Posterior vena cava (tissue), 2 donors: ENCODE measurements at regions not wholly inside any gene's neighbourhood (a gene's known extent, or its start where the extent isn't known, plus 50 kb on each side); places are given as distances from the start of the nearest gene placed in this dataset.

ENCODE experiments used
- DNase-seq: peaks from one replicate; pipeline ENCODE4 v3.0.0-alpha.2; 2020; ENCODE audit warnings: low spot score
- intact Hi-C, 2 donors: fragments of 100-400 bp; cut with DNase I; formaldehyde crosslinking; loops; one replicate each; pipeline versions ENCODE4 v1.14.1 to v1.14.2; 2022 to 2023
- donor health status: DM: yes; HTN: yes; CAD: no.
- donor health status: DM: yes; HTN: yes; CAD: no.

GRCh38 chr7:84477786-84478478, 283.3 kb upstream of the SEMA3A start:
- DNase-seq: no peak
- intact Hi-C loops: no loop called here

GRCh38 chr7:84474436-84474835, 279.8 kb upstream of the SEMA3A start:
- intact Hi-C loops: no loop called here
- DNase-seq: no peak

- no peak for DNase-seq
- intact Hi-C loops: no loop called here
These were observed 277.0 kb upstream of the SEMA3A start for GRCh38 chr7:84471576-84471975.

- no peak for DNase-seq
- intact Hi-C loops: no loop called here
These were observed 274.4 kb upstream of the SEMA3A start for GRCh38 chr7:84469034-84469433.

DNA sequence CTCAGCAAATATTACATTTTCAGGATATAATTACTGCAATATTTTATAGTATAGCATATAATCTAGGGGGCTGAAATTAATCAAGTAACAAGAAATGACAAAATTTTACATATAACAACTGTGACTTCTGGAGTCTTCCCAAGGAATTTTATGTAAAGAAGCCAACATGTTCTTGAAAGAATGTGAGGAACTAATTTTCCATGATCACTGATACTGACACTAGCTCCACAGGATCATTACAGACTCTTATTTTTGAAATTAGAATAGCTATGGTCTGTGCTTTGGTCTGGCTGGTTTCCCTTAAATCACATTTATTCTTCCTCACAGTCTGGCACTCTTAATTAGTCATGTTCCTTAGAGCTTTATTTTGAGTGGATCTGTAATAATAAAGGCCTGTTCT, 267.7 kb upstream of the SEMA3A start:
- intact Hi-C loops: no loop called here
- no peak for DNase-seq

DNA sequence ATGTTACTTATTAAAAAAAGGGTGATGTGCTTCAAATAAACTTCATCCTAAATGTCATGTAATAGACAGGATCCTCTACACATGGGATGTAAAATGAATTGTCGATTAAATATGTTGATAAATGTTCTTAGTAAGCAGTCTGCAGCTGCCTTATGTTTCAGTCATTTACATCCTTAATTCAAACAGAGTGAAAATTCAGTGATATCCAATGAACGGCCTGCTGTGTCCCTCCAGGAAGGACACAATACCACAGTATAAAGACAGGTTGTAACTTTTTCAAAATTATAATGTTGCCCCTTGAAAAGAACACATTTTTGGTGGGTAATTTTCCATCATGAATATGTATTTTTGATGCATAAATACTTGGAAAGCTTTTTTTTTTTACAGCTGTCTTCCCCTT, 266.5 kb upstream of the SEMA3A start:
- DNase-seq: no peak
- intact Hi-C loops: no loop called here

DNA sequence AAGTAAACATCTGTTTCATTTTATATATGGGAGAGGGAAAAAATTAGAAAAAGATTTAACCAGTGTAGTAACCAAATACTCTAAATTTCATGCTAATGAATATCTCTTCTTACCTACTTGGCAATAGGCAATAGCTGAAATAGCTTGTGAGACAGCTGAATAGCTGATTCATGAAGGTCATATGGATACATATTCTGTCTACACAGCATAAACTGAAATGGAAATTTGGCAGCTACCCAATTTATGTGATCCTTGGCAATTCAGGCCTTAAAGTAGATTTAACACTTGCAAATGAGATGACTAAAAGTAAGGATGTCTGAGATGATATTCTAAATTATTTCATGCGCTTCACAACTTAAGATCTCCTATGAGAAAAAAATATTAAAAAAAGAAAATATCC, 261.2 kb upstream of the SEMA3A start:
- DNase-seq: no peak
- intact Hi-C loops: loop anchor here in 1 of 2 donors (10.0 kb wide), 1 partner anchor 481 kb away; no protein-coding TSS in a partner anchor

DNA sequence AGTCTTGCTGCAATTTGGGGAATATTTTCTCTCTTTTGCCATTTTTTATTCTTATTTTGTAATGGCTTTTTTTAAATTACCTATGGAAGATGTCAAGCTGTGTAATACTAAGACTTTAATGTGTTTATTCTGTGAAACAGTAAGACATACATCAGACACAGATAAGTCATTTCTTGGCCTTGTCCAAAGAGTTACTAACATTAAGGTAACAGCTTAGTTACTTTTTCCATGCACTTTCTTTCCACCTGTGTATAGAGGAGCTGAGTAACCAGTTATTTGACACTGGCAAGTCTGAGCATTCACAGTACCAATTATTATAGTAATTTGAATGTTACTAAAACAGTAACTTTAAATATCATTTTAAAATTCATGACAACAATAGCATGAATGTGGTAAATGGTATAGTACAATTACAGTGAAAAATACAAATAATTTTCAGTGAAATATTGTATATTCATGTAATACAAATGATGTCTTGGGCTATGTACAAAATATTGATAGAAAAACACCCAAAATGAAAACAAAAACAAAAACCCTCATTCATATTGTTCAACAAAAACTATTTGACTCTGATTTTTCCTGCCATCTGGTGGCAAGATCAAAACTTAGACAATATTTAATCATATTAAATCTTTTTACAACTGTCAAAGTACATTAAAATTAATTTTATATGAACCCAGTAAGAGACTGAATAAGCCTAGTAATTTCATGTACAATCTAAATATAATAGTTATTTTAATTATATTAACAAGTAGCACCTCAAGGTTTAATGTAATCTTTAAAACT, 259.8 kb upstream of the SEMA3A start:
- intact Hi-C loops: loop anchor here in 1 of 2 donors (10.0 kb wide), 1 partner anchor 480 kb away; no protein-coding TSS in a partner anchor
- no peak for DNase-seq

DNA sequence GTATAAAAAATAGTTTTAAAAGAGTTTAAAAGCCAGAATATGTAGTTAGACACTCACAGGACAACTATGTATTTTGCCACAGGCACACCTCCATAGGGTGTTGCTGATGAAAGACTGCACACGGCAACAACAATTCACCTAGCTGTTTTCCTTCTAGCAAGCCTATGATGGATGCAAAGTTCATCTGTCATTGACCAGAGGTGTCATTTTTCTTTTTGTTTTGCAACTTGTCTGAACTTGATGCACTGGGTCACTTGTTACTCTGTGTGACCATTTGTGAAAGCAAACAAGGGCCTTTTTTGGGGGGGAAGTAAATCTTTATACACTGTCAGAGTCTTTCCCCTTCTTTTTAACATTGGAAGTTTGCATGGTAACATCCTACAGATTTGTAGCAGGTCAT, 258.0 kb upstream of the SEMA3A start:
- no peak for DNase-seq
- intact Hi-C loops: loop anchor here in 1 of 2 donors (10.0 kb wide), 1 partner anchor 478 kb away; no protein-coding TSS in a partner anchor

GRCh38 chr7:84450772-84451171, 256.2 kb upstream of the SEMA3A start:
- intact Hi-C loops: loop anchor here in 1 of 2 donors (10.0 kb wide), 1 partner anchor 476 kb away; no protein-coding TSS in a partner anchor

GRCh38 chr7:84447636-84448293, 253.2 kb upstream of the SEMA3A start:
- intact Hi-C loops: no loop called here

More at GRCh38 chr7:84450772-84451171, 256.2 kb upstream of the SEMA3A start:
- DNase-seq: no peak

GRCh38 chr7:84446991-84447480, 252.4 kb upstream of the SEMA3A start:
- peak; percentile 62 for DNase-seq
- intact Hi-C loops: no loop called here

More at GRCh38 chr7:84447636-84448293, 253.2 kb upstream of the SEMA3A start:
- peak; percentile 58 for DNase-seq

GRCh38 chr7:84425702-84426259, 231.2 kb upstream of the SEMA3A start:
- no peak for DNase-seq
- intact Hi-C loops: no loop called here

DNA sequence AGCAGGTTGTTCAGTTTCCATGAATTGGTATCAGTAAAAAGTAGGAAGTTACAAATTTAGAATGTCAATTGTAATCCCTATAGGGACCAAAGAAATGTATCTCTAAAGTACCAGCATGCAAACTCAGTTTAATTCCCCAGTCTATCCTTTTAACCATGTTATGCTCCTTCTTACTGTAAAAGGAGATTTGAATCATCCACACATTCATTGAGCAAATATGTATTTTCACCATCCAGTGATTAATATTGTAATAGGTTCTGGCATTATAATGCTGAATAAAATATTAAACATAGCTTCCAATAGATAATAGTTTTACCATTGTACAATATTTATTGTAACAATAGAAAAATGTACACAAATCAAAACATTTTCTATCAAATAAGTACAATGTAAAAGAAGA, 228.2 kb upstream of the SEMA3A start:
- intact Hi-C loops: no loop called here

DNA sequence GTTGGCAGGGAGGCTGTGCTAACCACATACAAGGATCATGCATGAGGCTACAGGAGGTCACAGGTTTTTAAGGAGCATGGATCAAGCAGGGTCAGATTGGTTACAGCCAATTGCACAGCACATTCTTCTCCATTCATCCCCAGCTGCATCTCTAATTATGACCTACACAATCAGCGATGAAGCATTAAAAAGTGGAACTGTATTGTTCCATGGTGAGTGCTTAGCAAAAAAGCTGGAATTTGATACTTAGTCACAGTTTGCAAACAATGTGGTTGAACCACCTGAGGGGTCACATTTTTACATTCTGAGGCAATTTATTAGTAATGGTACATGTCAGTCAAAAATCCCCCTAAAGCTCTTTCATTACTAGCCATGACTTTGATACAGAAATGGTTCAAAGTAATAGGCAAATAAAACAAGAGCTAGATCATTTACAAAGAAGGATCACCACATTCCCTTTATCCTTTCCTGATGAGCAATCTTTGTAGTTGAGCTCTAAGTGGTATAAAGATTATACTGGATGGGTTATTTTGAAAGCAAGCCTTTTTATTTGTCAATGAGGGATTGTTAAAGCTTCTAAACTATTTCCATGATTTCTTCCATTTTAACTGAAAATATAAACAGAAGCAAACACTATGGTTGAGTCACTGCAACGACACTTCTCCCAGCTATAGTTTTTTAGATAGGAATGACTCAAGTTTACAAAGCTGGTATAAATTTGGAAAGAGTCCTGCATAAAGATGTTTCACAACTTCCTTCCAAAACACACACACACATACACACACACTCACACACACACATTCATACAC, 217.8 kb upstream of the SEMA3A start:
- DNase-seq: no peak
- intact Hi-C loops: no loop called here

More for the DNA sequence above, 228.2 kb upstream of the SEMA3A start:
- no peak for DNase-seq

DNA sequence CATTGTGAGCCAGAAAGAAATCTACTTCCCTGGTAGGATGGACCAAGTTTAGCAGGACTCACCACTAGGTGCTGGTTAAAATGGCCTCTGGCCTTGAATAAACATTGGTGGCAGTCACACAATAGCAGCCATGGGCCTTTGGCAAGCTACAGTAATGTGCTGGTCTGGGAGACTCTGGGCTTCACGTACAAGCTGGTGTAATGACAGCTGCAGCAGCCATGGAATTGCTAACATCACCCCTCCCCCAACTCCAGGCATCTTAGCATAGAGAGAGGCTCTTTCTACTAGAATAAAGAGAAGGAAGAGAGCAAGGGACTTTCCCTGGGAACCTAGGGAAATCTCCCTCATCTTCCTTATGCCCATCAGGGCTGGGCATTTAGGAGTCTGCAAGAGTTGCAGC, 205.1 kb upstream of the SEMA3A start:
- intact Hi-C loops: no loop called here
- no peak for DNase-seq

GRCh38 chr7:84394219-84394618, 199.6 kb upstream of the SEMA3A start:
- intact Hi-C loops: no loop called here
- DNase-seq: no peak

- intact Hi-C loops: no loop called here
- no peak for DNase-seq
These were observed 199.2 kb upstream of the SEMA3A start for GRCh38 chr7:84393786-84394185.

- intact Hi-C loops: no loop called here
These were observed 196.3 kb upstream of the SEMA3A start for GRCh38 chr7:84390845-84391244.

More at GRCh38 chr7:84390845-84391244, 196.3 kb upstream of the SEMA3A start:
- no peak for DNase-seq
